H9 (cell line): ENCODE measurements at regions not wholly inside any gene's neighbourhood (a gene's known extent, or its start where the extent isn't known, plus 50 kb on each side); places are given as distances from the start of the nearest gene placed in this dataset.

Experiments
- DNase-seq: peaks from one replicate; pipeline ENCODE4 v3.0.0-alpha.2; 2017
- H2AFZ ChIP-seq: one replicate; pipeline ENCODE4 v1.6.1; 2013; ENCODE audit warnings: mild to moderate bottlenecking, low read length, control low read depth, moderate library complexity
- H2AK5ac ChIP-seq: 2 replicates; pipeline ENCODE4 v1.6.1; 2013; ENCODE audit warnings: low read length, control low read depth, mixed read lengths; ENCODE audit not compliant: insufficient read length
- H2BK120ac ChIP-seq: one replicate; pipeline ENCODE4 v1.6.1; 2013; ENCODE audit warnings: low read depth, mild to moderate bottlenecking, low read length, control low read depth, inconsistent platforms; ENCODE audit not compliant: poor library complexity, severe bottlenecking
- H2BK12ac ChIP-seq: 2 replicates; pipeline ENCODE4 v1.6.1; 2013; ENCODE audit warnings: low read length, control low read depth, mixed read lengths, low read depth; ENCODE audit not compliant: insufficient read length
- H2BK15ac ChIP-seq: 2 replicates; pipeline ENCODE4 v1.6.1; 2013; ENCODE audit warnings: low read depth, low read length, control low read depth
- H2BK20ac ChIP-seq: one replicate; pipeline ENCODE4 v1.6.1; 2013; ENCODE audit warnings: low read depth, mild to moderate bottlenecking, low read length, control low read depth, inconsistent platforms; ENCODE audit not compliant: poor library complexity, severe bottlenecking
- H2BK5ac ChIP-seq: 2 replicates; pipeline ENCODE4 v1.6.1; 2013; ENCODE audit warnings: low read length, control low read depth, mixed read lengths; ENCODE audit not compliant: insufficient read length
- H3K14ac ChIP-seq: 2 replicates; pipeline ENCODE4 v1.6.1; 2013; ENCODE audit warnings: low read length, control low read depth; ENCODE audit not compliant: insufficient read depth
- H3K18ac ChIP-seq: 2 replicates; pipeline ENCODE4 v1.6.1; 2013; ENCODE audit warnings: low read depth, mild to moderate bottlenecking, mixed read lengths, low read length, control low read depth; ENCODE audit not compliant: insufficient read length
- H3K23ac ChIP-seq: 2 replicates; pipeline ENCODE4 v1.6.1; 2013; ENCODE audit warnings: low read length, control low read depth, mixed read lengths, low read depth; ENCODE audit not compliant: insufficient read length
- H3K23me2 ChIP-seq: 2 replicates; pipeline ENCODE4 v1.6.1; 2013; ENCODE audit warnings: low read depth, mild to moderate bottlenecking, mixed read lengths, low read length, control low read depth; ENCODE audit not compliant: insufficient read length, poor library complexity, severe bottlenecking
- H3K27ac ChIP-seq: 2 replicates; pipeline ENCODE4 v1.5.1; 2013; ENCODE audit warnings: low read length, control low read depth, mixed read lengths, low read depth; ENCODE audit not compliant: insufficient read length
- H3K27me3 ChIP-seq: 2 replicates; pipeline ENCODE4 v1.6.1; 2013; ENCODE audit warnings: low read length, control low read depth, inconsistent platforms; ENCODE audit not compliant: insufficient read depth
- H3K4ac ChIP-seq: 2 replicates; pipeline ENCODE4 v1.6.1; 2013; ENCODE audit warnings: low read depth, mild to moderate bottlenecking, control low read depth, inconsistent platforms, low read length, moderate library complexity
- H3K4me1 ChIP-seq: 2 replicates; pipeline ENCODE4 v1.6.1; 2013; ENCODE audit warnings: low read length, control low read depth, inconsistent platforms; ENCODE audit not compliant: insufficient read depth
- H3K4me2 ChIP-seq: 2 replicates; pipeline ENCODE4 v1.6.1; 2013; ENCODE audit warnings: low read length, control low read depth, mixed read lengths; ENCODE audit not compliant: insufficient read length, insufficient read depth
- H3K56ac ChIP-seq: 2 replicates; pipeline ENCODE4 v1.6.1; 2013; ENCODE audit warnings: low read depth, mild to moderate bottlenecking, mixed read lengths, low read length, control low read depth; ENCODE audit not compliant: insufficient read length
- H3K79me1 ChIP-seq: 2 replicates; pipeline ENCODE4 v1.6.1; 2013; ENCODE audit warnings: low read depth, mild to moderate bottlenecking, moderate library complexity, low read length, control low read depth, inconsistent platforms; ENCODE audit not compliant: insufficient read depth, poor library complexity, severe bottlenecking
- H3K79me2 ChIP-seq: 2 replicates; pipeline ENCODE4 v1.6.1; 2013; ENCODE audit warnings: low read length, control low read depth, inconsistent platforms; ENCODE audit not compliant: insufficient read depth
- H3K9ac ChIP-seq: 2 replicates; pipeline ENCODE4 v1.6.1; 2013; ENCODE audit warnings: low read length, control low read depth, mixed read lengths; ENCODE audit not compliant: insufficient read length; ENCODE audit errors: extremely low read depth
- H3K9me3 ChIP-seq: one replicate; pipeline ENCODE4 v1.6.1; 2013; ENCODE audit warnings: low read depth, low read length, inconsistent platforms; ENCODE audit not compliant: control insufficient read depth
- H3T11ph ChIP-seq: one replicate; pipeline ENCODE4 v1.6.1; 2013; ENCODE audit warnings: mild to moderate bottlenecking, low read length, control low read depth, inconsistent platforms
- H4K20me1 ChIP-seq: one replicate; pipeline ENCODE4 v1.6.1; 2013; ENCODE audit not compliant: control insufficient read depth, insufficient read length, insufficient read depth
- H4K5ac ChIP-seq: 2 replicates; pipeline ENCODE4 v1.6.1; 2013; ENCODE audit warnings: low read depth, mild to moderate bottlenecking, mixed read lengths, low read length, control low read depth; ENCODE audit not compliant: insufficient read length
- H4K8ac ChIP-seq: replicated peaks from 2 replicates; pipeline ENCODE4 v1.6.1; 2013; ENCODE audit warnings: low read length, control low read depth, mixed read lengths, low read depth; ENCODE audit not compliant: insufficient read length
- H4K91ac ChIP-seq: 2 replicates; pipeline ENCODE4 v1.6.1; 2013; ENCODE audit warnings: low read depth, mild to moderate bottlenecking, moderate library complexity, mixed read lengths, low read length, control low read depth; ENCODE audit not compliant: insufficient read length
- H3K27ac Mint-ChIP-seq, 3 experiments: 2 replicates in 2 of 3; 3 replicates in 1 of 3; pipeline ENCODE4 v1.8.0; 2020 to 2021; ENCODE audit warnings: mixed read lengths in 3 of 3, mild to moderate bottlenecking in 1 of 3, moderate library complexity in 1 of 3
- H3K27me3 Mint-ChIP-seq: 2 replicates; pipeline ENCODE4 v1.8.0; 2021; ENCODE audit warnings: low read depth, mild to moderate bottlenecking, moderate library complexity, mixed read lengths
- H3K36me3 Mint-ChIP-seq, 3 experiments: 2 replicates in 2 of 3; 3 replicates in 1 of 3; pipeline ENCODE4 v1.8.0; 2020 to 2021; ENCODE audit warnings: low read depth in 3 of 3, mixed read lengths in 3 of 3; ENCODE audit not compliant: insufficient read depth in 1 of 3
- H3K4me1 Mint-ChIP-seq, 2 experiments: 2 replicates each; pipeline ENCODE4 v1.8.0; 2020; ENCODE audit warnings: mixed read lengths in 2 of 2
- H3K4me3 Mint-ChIP-seq, 2 experiments: 2 replicates in 1 of 2; 3 replicates in 1 of 2; pipeline ENCODE4 v1.8.0; 2020 to 2021; ENCODE audit warnings: mild to moderate bottlenecking in 2 of 2, mixed read lengths in 2 of 2, moderate library complexity in 1 of 2
- H3K9me3 Mint-ChIP-seq, 2 experiments: 2 replicates in 1 of 2; 3 replicates in 1 of 2; pipeline ENCODE4 v1.8.0; 2020; ENCODE audit warnings: mild to moderate bottlenecking in 2 of 2, mixed read lengths in 2 of 2, moderate library complexity in 1 of 2
- WGBS: extraction: QIAGEN DNeasy Blood & Tissue Kit; methylation state at CpG from one replicate; pipeline ENCODE4 v1.1.7; 2013; ENCODE audit warnings: missing lambda C conversion rate, low lambda C conversion rate, mixed read lengths; ENCODE audit not compliant: insufficient read length; ENCODE audit errors: extremely low coverage; 5-methylcytosine and 5-hydroxymethylcytosine counted together
- TF ChIP-seq, protein P1 (sequence below): fragments of 200-600 bp; sonication (generic); conservative IDR thresholded peaks from 3 replicates; pipeline ENCODE4 v1.8.0; 2021; ENCODE audit warnings: antibody characterized with exemption, mild to moderate bottlenecking

DNA sequence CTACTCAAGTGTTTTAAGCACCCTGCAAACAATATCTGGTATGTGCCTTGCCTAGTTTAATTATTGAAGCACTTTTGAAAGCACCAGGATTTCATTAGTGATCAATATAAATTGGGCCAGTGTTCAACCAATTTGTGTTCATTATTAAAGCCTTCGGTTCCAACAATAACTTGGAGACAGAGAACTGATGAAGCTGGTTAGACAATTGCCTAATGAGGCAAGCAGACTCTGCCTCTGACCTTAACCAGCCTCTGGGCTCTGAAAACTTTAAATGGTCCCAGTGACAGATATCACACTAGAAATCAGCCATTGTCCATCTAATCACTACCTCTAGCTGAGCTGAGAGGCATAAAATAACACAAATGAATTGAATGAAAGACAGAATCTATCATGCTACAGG, 139.9 kb upstream of the CNTN6 start:
- TF ChIP-seq, protein P1, sequence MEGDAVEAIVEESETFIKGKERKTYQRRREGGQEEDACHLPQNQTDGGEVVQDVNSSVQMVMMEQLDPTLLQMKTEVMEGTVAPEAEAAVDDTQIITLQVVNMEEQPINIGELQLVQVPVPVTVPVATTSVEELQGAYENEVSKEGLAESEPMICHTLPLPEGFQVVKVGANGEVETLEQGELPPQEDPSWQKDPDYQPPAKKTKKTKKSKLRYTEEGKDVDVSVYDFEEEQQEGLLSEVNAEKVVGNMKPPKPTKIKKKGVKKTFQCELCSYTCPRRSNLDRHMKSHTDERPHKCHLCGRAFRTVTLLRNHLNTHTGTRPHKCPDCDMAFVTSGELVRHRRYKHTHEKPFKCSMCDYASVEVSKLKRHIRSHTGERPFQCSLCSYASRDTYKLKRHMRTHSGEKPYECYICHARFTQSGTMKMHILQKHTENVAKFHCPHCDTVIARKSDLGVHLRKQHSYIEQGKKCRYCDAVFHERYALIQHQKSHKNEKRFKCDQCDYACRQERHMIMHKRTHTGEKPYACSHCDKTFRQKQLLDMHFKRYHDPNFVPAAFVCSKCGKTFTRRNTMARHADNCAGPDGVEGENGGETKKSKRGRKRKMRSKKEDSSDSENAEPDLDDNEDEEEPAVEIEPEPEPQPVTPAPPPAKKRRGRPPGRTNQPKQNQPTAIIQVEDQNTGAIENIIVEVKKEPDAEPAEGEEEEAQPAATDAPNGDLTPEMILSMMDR: no peak
- Histone ChIP-seq H3K27ac (no peak overlapping the region), H3K9me3 (no peaks in the 10 kb centered on the region), H3K79me2 (no peaks in the 10 kb centered on the region), H3T11ph (no peak overlapping the region), H3K4me1 (no peaks in the 10 kb centered on the region), H3K14ac (no peak overlapping the region), H3K4ac (no peak overlapping the region), H3K4me2 (no peak overlapping the region), H4K91ac (no peak overlapping the region), H3K18ac (no peak overlapping the region), H2AK5ac (no peak overlapping the region), H3K56ac (no peak overlapping the region), H2BK20ac (no peak overlapping the region), H3K79me1 (no peaks in the 10 kb centered on the region), H4K5ac (no peak overlapping the region), H2BK120ac (no peak overlapping the region), H2BK12ac (no peak overlapping the region), H4K8ac (no peak overlapping the region), H2BK15ac (no peak overlapping the region), H4K20me1 (no peaks in the 10 kb centered on the region), H3K27me3 (no peaks in the 10 kb centered on the region), H3K23ac (no peak overlapping the region), H2BK5ac (no peak overlapping the region), H2AFZ (no peak overlapping the region), H3K9ac (no peak overlapping the region), H3K23me2 (no peaks in the 10 kb centered on the region)
- H3K27ac Mint-ChIP-seq: no peak overlapping the region
- no peak overlapping the region for H3K4me3 Mint-ChIP-seq
- DNase-seq: no peak
- WGBS: no CpG with 5 or more reads among the region's 1 CpG
- H3K36me3 Mint-ChIP-seq: no peaks in the 10 kb centered on the region
- H3K4me1 Mint-ChIP-seq: no peaks in the 10 kb centered on the region
- no peaks in the 10 kb centered on the region for H3K27me3 Mint-ChIP-seq
- no peaks in the 10 kb centered on the region for H3K9me3 Mint-ChIP-seq
